SU-DHL-6 (cell line): ENCODE measurements at regions not wholly inside any gene's neighbourhood (a gene's known extent, or its start where the extent isn't known, plus 50 kb on each side); places are given as distances from the start of the nearest gene placed in this dataset.

Experiments used
- CTCF ChIP-seq: fragments of 200-600 bp; sonication (generic); IDR thresholded peaks from one replicate; pipeline ENCODE4 v1.5.1; 2017; ENCODE audit warnings: antibody characterized with exemption, mild to moderate bottlenecking, low read length, moderate library complexity; ENCODE audit not compliant: insufficient read depth, poor library complexity, severe bottlenecking
- EZH2phosphoT487 ChIP-seq: fragments of 200-600 bp; sonication (generic), shearing (Covaris generic); conservative IDR thresholded peaks from 2 replicates; pipeline ENCODE4 v1.6.1; 2018; ENCODE audit warnings: mild to moderate bottlenecking, antibody characterized with exemption, low read length, moderate library complexity, mixed read lengths

GRCh38 chr9:17031546-17031945 is 103.3 kb upstream of the CNTLN start:
- TF ChIP-seq CTCF (no peak), EZH2phosphoT487 (no peak)
